IMR-90 (cell line): ENCODE measurements at regions not wholly inside any gene's neighbourhood (a gene's known extent, or its start where the extent isn't known, plus 50 kb on each side); places are given as distances from the start of the nearest gene placed in this dataset.

Experiments used
- ATAC-seq: fragments of 200-7000 bp; cut with Tn5 transposase; 2 replicates; pipeline ENCODE4 v1.9.1; 2020; ENCODE audit warnings: low read depth, mild to moderate bottlenecking, moderate library complexity
- BruUV-seq: library from RNA; stranded (reverse); fragments of 400-500 nt; replicated peaks from 2 replicates; lab custom pipeline; 2021; lab: Mats Ljungman, UMichigan
- CTCF ChIA-PET: fragments of 300-600 bp; formaldehyde crosslinking; extraction: SDS; loops from one replicate; lab custom pipeline; 2021; ENCODE audit warnings: antibody characterized with exemption; lab: Yijun Ruan, JAX
- POLR2A ChIA-PET: fragments of 300-600 bp; sonication (Branson Sonifier 250); formaldehyde crosslinking; loops from one replicate; lab custom pipeline; 2022; ENCODE audit warnings: antibody characterized with exemption; ENCODE audit not compliant: unreplicated experiment; lab: Charles Lee
- DNase-seq: peaks from one replicate; pipeline ENCODE4 v3.0.0; 2013
- H2AFZ ChIP-seq: replicated peaks from 2 replicates; pipeline ENCODE3; 2013; ENCODE audit warnings: low read length, mild to moderate bottlenecking; ENCODE audit not compliant: poor library complexity
- H2AK5ac ChIP-seq: 2 replicates; pipeline ENCODE4 v1.6.1; 2013; ENCODE audit warnings: low read depth, low read length, inconsistent platforms
- H2AK9ac ChIP-seq: replicated peaks from 2 replicates; pipeline ENCODE3; 2013; ENCODE audit warnings: mild to moderate bottlenecking, low read depth, low read length, moderate library complexity; ENCODE audit not compliant: poor library complexity
- H2BK120ac ChIP-seq: 2 replicates; pipeline ENCODE4 v1.6.1; 2013; ENCODE audit warnings: low read depth, low read length, inconsistent platforms
- H2BK15ac ChIP-seq: 3 replicates; pipeline ENCODE4 v1.6.1; 2013; ENCODE audit warnings: low read depth, low read length, inconsistent platforms
- H2BK20ac ChIP-seq: 2 replicates; pipeline ENCODE4 v1.6.1; 2013; ENCODE audit warnings: low read depth, mild to moderate bottlenecking, inconsistent platforms, low read length, moderate library complexity
- H2BK5ac ChIP-seq: 2 replicates; pipeline ENCODE4 v1.6.1; 2013; ENCODE audit warnings: mild to moderate bottlenecking, low read depth, low read length, inconsistent platforms; ENCODE audit not compliant: poor library complexity, severe bottlenecking
- H3K14ac ChIP-seq: replicated peaks from 2 replicates; pipeline ENCODE4 v1.6.1; 2013; ENCODE audit warnings: low read depth, low read length, inconsistent platforms
- H3K18ac ChIP-seq: 2 replicates; pipeline ENCODE4 v1.6.1; 2013; ENCODE audit warnings: low read depth, low read length, control low read depth
- H3K23ac ChIP-seq: 2 replicates; pipeline ENCODE4 v1.6.1; 2013; ENCODE audit warnings: low read depth, low read length, inconsistent platforms
- H3K27ac ChIP-seq: 2 replicates; pipeline ENCODE4 v1.5.1; 2013; ENCODE audit warnings: mild to moderate bottlenecking, control low read depth, low read length; ENCODE audit not compliant: insufficient read depth
- H3K27me3 ChIP-seq: 2 replicates; pipeline ENCODE4 v1.6.1; 2013; ENCODE audit warnings: low read length; ENCODE audit not compliant: control insufficient read depth, insufficient read depth
- H3K36me3 ChIP-seq: 2 replicates; pipeline ENCODE4 v1.6.1; 2013; ENCODE audit warnings: low read length, mixed read lengths; ENCODE audit not compliant: control insufficient read depth, insufficient read depth
- H3K4ac ChIP-seq: 2 replicates; pipeline ENCODE4 v1.6.1; 2013; ENCODE audit warnings: low read depth, low read length, inconsistent platforms
- H3K4me1 ChIP-seq: 2 replicates; pipeline ENCODE4 v1.6.1; 2013; ENCODE audit warnings: low read length, mixed read lengths; ENCODE audit not compliant: control insufficient read depth, insufficient read depth
- H3K4me2 ChIP-seq: 2 replicates; pipeline ENCODE4 v1.6.1; 2013; ENCODE audit warnings: low read depth, mild to moderate bottlenecking, control low read depth, low read length, moderate library complexity
- H3K4me3 ChIP-seq: 2 replicates; pipeline ENCODE4 v1.5.1; 2013; ENCODE audit warnings: low read depth, mild to moderate bottlenecking, control low read depth, low read length, moderate library complexity; ENCODE audit not compliant: insufficient read depth
- H3K56ac ChIP-seq: 2 replicates; pipeline ENCODE4 v1.6.1; 2013; ENCODE audit warnings: low read length, inconsistent platforms; ENCODE audit not compliant: insufficient read depth; ENCODE audit errors: extremely low read depth
- H3K79me1 ChIP-seq, 2 experiments: 2 replicates each; pipeline ENCODE4 v1.6.1; 2013; ENCODE audit warnings: low read length in 2 of 2, inconsistent platforms in 1 of 2, low read depth in 1 of 2
- H3K9ac ChIP-seq: 2 replicates; pipeline ENCODE4 v1.6.1; 2013; ENCODE audit warnings: low read depth, low read length, control low read depth
- H3K9me1 ChIP-seq: 2 replicates; pipeline ENCODE4 v1.6.1; 2013; ENCODE audit warnings: low read length, inconsistent platforms; ENCODE audit not compliant: insufficient read depth
- H3K9me3 ChIP-seq: 2 replicates; pipeline ENCODE4 v1.6.1; 2013; ENCODE audit warnings: low read length; ENCODE audit not compliant: control insufficient read depth, insufficient read depth
- H4K20me1 ChIP-seq: 2 replicates; pipeline ENCODE4 v1.6.1; 2013; ENCODE audit warnings: low read length, inconsistent platforms; ENCODE audit not compliant: insufficient read depth
- H4K5ac ChIP-seq: 2 replicates; pipeline ENCODE4 v1.6.1; 2013; ENCODE audit warnings: mild to moderate bottlenecking, low read depth, low read length, control low read depth
- H4K8ac ChIP-seq, 2 experiments: 2 replicates each; pipeline ENCODE4 v1.6.1; 2013; ENCODE audit warnings: low read depth in 2 of 2, low read length in 2 of 2, control low read depth in 1 of 2, inconsistent platforms in 1 of 2
- H4K91ac ChIP-seq: 2 replicates; pipeline ENCODE4 v1.6.1; 2013; ENCODE audit warnings: low read depth, low read length, inconsistent platforms; ENCODE audit not compliant: insufficient read depth
- BHLHE40 ChIP-seq: fragments of 150-350 bp; IDR thresholded peaks from 2 replicates; pipeline ENCODE4 v1.6.1; 2016; ENCODE audit warnings: mild to moderate bottlenecking, low read depth, low read length
- CHD1 ChIP-seq: IDR thresholded peaks from 2 replicates; pipeline ENCODE4 v1.6.1; 2012; ENCODE audit warnings: low read depth, low read length, improper control_type of control experiment
- CTCF ChIP-seq: conservative IDR thresholded peaks from 2 replicates; pipeline ENCODE4 v1.5.1; 2012; ENCODE audit warnings: mild to moderate bottlenecking, low read depth, low read length, improper control_type of control experiment
- ELK1 ChIP-seq: fragments of 150-350 bp; IDR thresholded peaks from 2 replicates; pipeline ENCODE4 v1.6.1; 2016; ENCODE audit warnings: low read depth, mild to moderate bottlenecking, low read length, moderate library complexity, borderline replicate concordance
- MAFK ChIP-seq: IDR thresholded peaks from 2 replicates; pipeline ENCODE4 v1.6.1; 2012; ENCODE audit warnings: low read depth, low read length, improper control_type of control experiment
- MAZ ChIP-seq: IDR thresholded peaks from 2 replicates; pipeline ENCODE4 v1.6.1; 2012; ENCODE audit warnings: low read depth, mild to moderate bottlenecking, low read length, improper control_type of control experiment, moderate library complexity, borderline replicate concordance
- MXI1 ChIP-seq: IDR thresholded peaks from 2 replicates; pipeline ENCODE4 v1.6.1; 2012; ENCODE audit warnings: low read depth, mild to moderate bottlenecking, low read length, moderate library complexity, borderline replicate concordance
- NFE2L2 ChIP-seq: fragments of 150-350 bp; IDR thresholded peaks from 2 replicates; pipeline ENCODE4 v1.6.1; 2016; ENCODE audit warnings: low read depth, mild to moderate bottlenecking, low read length
- RAD21 ChIP-seq: IDR thresholded peaks from 2 replicates; pipeline ENCODE4 v1.6.1; 2012; ENCODE audit warnings: low read length, improper control_type of control experiment
- RFX5 ChIP-seq: IDR thresholded peaks from 2 replicates; pipeline ENCODE4 v1.8.0; 2012; ENCODE audit warnings: low read depth, mild to moderate bottlenecking, low read length, moderate library complexity
- SMC3 ChIP-seq: fragments of 150-350 bp; IDR thresholded peaks from 2 replicates; pipeline ENCODE4 v1.6.1; 2016; ENCODE audit warnings: low read depth, mild to moderate bottlenecking, antibody characterized with exemption, low read length, moderate library complexity
- USF2 ChIP-seq: fragments of 150-350 bp; IDR thresholded peaks from 2 replicates; pipeline ENCODE4 v1.6.1; 2017; ENCODE audit warnings: mild to moderate bottlenecking, antibody characterized with exemption, low read length, low read depth
- WGBS, 2 experiments: methylation state at CpG; one replicate each; pipeline versions ENCODE4 v1.1.5 to v1.1.7; 2013; ENCODE audit warnings: missing lambda C conversion rate in 2 of 2; ENCODE audit not compliant: insufficient read length in 1 of 2; ENCODE audit errors: extremely low coverage in 2 of 2; 5-methylcytosine and 5-hydroxymethylcytosine counted together
- dilution Hi-C: fragments of 300-500 bp; cut with HindIII; formaldehyde crosslinking; loops from one replicate; pipeline ENCODE4 v1.14.3; 2018; ENCODE audit warnings: low sequenced_read_pairs; ENCODE audit not compliant: unreplicated experiment
- in situ Hi-C: fragments of 300-500 bp; cut with MboI; formaldehyde crosslinking; loops from 3 replicates; pipeline ENCODE4 v1.14.3; 2019; ENCODE audit warnings: low sequenced_read_pairs, inconsistent platforms, mixed read lengths
- intact Hi-C: fragments of 100-400 bp; cut with micrococcal nuclease; formaldehyde crosslinking; loops from 2 replicates; pipeline ENCODE4 v1.10.0; 2022

GRCh38 chr5:1672396-1672795 is 127.2 kb downstream of the MRPL36 start:
- Histone ChIP-seq H2AK5ac (no peak overlapping the region), H3K56ac (no peak overlapping the region), H2BK15ac (no peak overlapping the region), H3K4me2 (no peak overlapping the region), H3K4ac (no peak overlapping the region), H4K8ac (no peak overlapping the region), H3K27ac (no peak overlapping the region), H3K23ac (no peak overlapping the region), H3K4me1 (no peaks in the 10 kb centered on the region), H4K91ac (no peak overlapping the region), H3K9me1 (no peaks in the 10 kb centered on the region), H4K5ac (no peak overlapping the region), H3K9ac (no peak overlapping the region), H2AK9ac (no peak overlapping the region), H2BK120ac (no peak overlapping the region), H3K9me3 (peaks cover 1% of the 10 kb centered on the region; the same call in 1 of the 2 replicates), H3K18ac (no peak overlapping the region), H2BK5ac (no peak overlapping the region), H4K20me1 (no peaks in the 10 kb centered on the region), H2AFZ (no peak overlapping the region), H3K36me3 (no peaks in the 10 kb centered on the region), H3K79me1 (no peaks in the 10 kb centered on the region), H3K27me3 (peaks cover 42% of the 10 kb centered on the region), H3K14ac (no peak overlapping the region), H2BK20ac (no peak overlapping the region), H3K4me3 (no peak overlapping the region)
- intact Hi-C loops (no loop called here), dilution Hi-C loops (no loop called here), in situ Hi-C loops (no loop called here)
- DNase-seq = no peak
- BruUV-seq = no TSS peak
- ATAC-seq = no peak
- POLR2A ChIA-PET = no interaction called here
- CTCF ChIA-PET = no interaction called here
- 70% methylated on average over 6 of the region's 14 CpGs; no CpG with 5 or more reads in 1 of the 2 experiments for WGBS, 2 experiments
- TF ChIP-seq SMC3 (no peak), ELK1 (no peak), CTCF (no peak), MAZ (no peak), CHD1 (no peak), NFE2L2 (no peak), USF2 (no peak), BHLHE40 (no peak), RFX5 (no peak), MAFK (no peak), MXI1 (no peak), RAD21 (no peak)
